ENCODE measurements at regions not wholly inside any gene's neighbourhood (a gene's known extent, or its start where the extent isn't known, plus 50 kb on each side); places are given as distances from the start of the nearest gene placed in this dataset.

GRCh38 chr5:116738615-116739261, 164.1 kb upstream of the SEMA6A start:
- TF ChIP-seq CTCF (IDR thresholded peaks at IDR 0.05; ENCODE audit: poor library complexity, severe bottlenecking) (no peak), EZH2 (IDR thresholded peaks at IDR 0.05; ENCODE audit: borderline replicate concordance, insufficient read depth, low read length, poor library complexity, severe bottlenecking) (no peak), EP300 (conservative IDR thresholded peaks at IDR 0.05; ENCODE audit: poor library complexity, severe bottlenecking) (no peak), TAF1 (IDR thresholded peaks at IDR 0.05; ENCODE audit: low read depth) (no peak), POLR2AphosphoS5 (IDR thresholded peaks at IDR 0.05) (no peak), REST (IDR thresholded peaks at IDR 0.05; ENCODE audit: borderline replicate concordance) (no peak)
